HG03103 (cell line): ENCODE measurements at regions not wholly inside any gene's neighbourhood (a gene's known extent, or its start where the extent isn't known, plus 50 kb on each side); places are given as distances from the start of the nearest gene placed in this dataset.

Experiments
- ATAC-seq: cut with Tn5 transposase; IDR thresholded peaks from one replicate; pipeline ENCODE4 v1.9.1; 2021; ENCODE audit warnings: low read depth; ENCODE audit not compliant: unreplicated experiment

DNA sequence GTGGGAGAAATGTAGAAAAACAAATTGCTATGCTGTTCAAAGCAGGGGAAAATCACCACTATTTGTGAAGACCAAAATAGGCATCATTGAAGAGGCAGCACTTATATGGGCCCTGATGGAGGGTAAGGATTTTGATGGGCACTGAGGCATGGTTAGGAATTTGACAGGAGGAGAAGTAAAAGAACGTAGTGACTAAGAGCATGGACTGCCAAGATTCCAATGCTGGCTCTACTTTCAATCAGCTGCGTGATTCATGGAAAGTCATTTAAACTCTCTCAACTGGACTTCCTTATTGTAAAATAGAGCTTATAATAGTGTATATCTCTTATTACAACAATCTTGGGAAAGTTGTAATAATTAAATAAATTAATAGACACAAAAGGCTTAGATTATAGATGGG, 267.7 kb upstream of the G2E3 start:
- ATAC-seq = no peak

DNA sequence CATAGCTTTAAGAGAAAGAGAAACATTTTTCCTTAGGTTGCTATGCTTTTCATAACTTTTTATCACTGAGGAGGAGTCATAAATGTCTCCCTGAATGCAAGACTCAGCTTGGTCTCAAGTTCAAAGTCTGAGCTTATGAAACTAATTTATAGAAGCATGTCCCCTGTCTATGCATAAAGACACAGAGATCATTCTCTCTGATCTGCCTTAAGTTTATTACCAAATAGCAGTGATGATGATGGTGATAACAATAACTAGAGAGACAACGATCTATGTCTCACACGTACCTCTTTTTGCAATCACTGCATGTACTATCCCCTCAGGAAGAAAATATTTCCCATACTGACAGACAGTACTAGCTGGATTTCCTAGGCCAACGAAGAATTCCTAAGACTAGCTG, 266.4 kb upstream of the G2E3 start:
- ATAC-seq = no peak

DNA sequence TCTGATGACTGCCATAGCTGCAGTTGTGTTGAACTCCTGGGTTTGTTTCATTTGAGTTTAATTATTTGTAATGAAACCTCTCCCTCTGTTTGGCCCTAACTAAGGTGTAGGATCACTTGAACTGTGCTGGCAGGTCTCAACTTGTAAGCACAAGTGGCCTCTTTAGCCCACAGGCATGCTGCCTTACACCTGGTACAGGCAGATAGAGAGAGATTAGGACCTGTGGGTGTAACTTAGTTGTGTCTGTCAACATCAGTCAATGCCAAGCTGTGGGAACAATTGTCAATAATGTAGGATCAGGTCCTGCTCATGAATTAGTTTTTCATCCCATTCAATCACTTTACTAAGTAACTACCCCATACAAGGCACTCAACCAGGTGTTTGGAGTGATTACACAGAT, 263.0 kb upstream of the G2E3 start:
- no peak for ATAC-seq

DNA sequence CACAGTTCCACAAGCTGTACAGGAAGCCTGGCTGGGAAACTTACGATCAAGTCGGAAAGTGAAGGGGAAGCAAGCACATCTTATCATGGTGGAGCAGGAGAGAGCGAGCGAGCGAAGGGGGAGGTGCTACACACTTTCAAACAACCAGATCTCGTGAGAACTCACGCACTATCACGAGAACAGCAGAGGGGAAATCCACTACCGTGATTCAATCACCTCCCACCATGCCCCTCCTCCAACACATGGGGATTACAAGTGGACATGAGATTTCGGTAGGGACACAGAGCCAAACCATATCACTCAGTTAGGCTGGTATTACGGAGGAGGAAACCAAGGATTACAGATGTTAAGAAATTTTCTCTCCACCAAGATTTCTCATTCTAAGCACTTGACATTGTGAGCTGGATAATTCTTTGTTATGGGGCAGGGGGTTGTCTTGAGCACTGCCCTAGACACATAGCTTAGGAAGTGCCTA, 262.0 kb upstream of the G2E3 start:
- ATAC-seq = no peak

DNA sequence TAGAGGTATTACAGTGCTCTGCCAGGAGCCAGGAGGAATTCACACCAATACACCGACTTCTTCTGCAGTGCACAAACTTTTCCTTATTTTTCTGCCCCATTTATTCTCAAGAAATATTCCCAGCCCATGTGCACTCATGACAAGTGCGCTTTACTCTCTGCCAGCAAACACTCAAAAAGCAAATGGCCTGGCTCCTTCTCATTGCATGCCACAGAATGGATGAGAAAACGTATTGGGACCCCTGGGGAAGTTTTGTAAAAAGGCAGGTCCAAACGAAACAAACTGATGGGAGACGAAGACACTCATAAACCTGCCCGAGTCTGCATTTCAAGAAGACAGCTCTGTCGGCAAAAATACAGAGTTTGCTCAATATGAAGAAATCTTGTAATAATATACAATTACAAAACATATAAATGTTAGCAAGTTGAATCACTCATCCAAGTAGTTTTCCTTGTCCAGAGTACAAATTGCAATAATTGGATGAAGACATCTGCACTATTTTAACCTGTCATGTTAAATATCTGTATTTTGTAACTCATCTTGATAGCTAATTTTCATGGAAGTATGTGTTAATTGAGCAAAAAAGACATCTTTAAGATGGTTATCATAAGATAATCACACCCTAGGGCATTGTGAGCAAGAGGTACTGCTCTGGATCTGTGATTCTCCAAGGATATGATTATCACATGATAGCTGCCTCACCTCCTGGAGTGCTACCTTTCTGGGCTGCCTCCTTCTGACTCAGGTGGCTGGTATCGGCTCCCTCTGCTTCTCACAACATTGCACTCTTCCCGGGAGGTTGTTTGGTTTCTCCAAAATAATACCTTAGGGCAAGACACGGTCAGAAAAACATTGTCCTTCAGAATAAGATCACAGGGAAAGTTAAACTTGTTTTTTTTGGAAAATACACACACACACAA, 260.8 kb upstream of the G2E3 start:
- ATAC-seq = no peak

DNA sequence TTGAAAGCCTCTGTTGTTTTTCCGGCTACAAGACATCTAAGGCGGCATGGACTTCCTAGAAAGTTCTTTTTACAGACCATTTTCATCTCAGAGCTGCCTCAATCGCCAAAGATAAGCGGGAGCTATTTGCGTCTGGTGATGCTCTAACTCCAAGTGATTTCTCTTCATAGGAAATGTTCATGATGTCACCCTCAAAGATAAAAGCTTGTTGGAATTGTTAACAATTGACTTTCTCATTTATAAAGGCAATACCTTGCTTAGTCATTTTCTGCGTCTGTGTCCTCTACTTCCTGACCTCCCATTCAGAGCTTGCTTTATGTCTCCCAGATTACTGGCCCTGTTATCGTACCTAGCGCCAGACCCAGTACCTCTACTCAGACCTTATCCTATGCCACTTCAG, 259.0 kb upstream of the G2E3 start:
- no peak for ATAC-seq

DNA sequence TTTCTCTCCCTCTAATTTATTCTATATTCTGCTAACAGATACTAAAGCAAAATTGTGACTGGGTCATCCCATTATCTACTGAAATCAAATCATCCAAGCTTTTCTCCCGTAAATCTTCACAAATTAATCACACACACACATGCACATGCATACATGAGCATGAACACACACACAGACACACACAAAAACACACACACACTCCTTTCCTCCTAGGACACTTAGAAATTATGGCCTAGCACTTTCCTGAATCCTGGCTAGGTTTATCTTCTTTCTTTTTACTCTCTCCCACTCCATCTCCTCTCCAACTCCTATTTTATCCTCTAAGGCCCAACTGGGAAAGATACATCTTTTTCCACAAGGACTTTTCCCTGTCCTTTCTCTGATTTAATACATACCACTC, 255.6 kb upstream of the G2E3 start:
- ATAC-seq = no peak

DNA sequence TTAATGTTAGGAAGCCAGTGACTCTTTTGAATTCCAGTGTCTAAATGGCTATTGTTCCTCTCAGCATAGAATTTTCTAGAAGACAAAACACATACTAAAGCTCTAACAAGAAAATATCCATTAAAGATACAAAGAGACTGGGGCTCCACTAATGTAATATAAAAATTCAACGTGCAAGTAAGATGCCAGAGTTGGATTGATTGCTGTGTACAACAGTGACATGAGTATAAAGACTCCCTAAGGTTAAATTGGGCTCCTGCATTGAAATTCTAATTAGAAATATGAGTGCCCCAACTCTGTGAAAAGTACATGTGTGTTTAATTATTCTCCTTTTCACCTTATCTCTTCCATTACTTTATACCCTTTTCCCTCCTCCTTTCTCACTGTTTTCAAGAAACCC, 253.6 kb upstream of the G2E3 start:
- ATAC-seq = no peak

DNA sequence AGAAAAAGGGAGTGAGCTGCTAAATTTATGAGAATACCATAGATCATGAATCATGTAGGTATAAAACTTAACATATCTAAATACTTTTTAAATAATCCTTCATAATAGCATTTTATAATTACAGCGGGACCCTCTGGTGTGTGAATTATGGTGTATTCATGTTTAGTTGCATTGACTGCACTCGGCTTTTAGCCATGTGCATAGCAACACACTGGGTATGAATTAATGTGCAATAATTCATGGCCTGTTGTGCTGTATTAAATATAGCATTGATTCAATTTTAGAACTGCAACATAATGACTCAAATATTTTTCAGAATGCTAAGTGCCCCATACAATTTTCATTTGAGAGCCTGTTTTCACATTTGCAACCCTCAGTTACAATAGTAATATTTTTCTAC, 249.6 kb upstream of the G2E3 start:
- no peak for ATAC-seq

DNA sequence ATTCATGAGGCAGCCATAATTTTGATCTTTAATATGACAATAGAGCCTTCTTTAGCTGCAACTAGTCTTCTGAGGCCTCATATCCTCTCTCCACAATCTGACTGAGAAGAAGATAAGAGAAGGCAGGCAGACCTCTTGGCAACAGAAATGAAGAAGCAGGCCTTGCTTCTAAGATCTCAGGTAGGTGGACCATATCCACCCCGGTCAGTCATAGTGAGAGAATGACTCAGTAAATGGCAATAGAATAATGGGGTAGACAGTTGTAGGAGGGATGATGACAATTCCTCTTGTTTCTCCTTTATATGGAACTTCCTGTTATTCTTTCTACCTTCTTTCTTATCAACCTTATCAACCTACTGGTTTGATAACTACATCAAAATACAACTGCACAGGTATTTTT, 246.7 kb upstream of the G2E3 start:
- peak; percentile 75 for ATAC-seq

DNA sequence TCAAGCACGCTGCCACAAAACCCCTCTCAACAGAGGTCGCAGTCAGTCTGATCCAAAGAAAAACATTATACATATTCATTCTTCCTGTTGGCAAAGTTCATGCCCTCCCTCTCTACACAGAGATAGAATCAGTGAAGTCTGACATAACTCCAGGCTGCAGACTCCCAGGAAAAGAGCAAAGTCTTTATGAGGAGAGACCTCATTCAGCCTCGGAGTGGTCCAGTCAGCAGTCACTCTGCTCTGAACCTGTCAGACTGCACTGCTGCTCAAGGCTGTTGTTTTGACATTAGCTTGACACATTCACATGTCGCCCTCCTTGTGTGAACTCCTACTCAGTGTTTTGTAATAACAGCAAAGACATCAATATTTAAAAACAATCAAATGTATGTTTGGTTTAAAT, 241.2 kb upstream of the G2E3 start:
- no peak for ATAC-seq

DNA sequence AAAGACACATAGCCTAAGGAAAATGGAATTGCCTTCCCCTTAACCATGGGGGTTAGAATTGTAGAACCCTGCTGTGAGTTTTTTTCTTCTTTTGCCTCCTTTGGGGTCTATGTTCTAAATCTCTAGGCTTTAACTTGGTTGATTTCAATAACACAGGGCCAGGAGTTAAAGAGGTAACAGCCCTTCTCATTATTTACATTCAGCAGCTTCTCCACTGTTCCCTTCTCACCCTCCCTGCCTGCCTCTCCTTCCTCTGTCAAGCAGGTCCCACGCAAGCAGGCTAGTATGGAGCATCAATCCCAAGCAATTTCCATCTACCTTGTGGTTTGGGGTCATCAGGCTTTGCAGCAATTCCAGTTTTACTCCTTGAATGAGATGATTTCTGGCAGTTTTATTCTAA, 236.1 kb upstream of the G2E3 start:
- ATAC-seq = no peak

DNA sequence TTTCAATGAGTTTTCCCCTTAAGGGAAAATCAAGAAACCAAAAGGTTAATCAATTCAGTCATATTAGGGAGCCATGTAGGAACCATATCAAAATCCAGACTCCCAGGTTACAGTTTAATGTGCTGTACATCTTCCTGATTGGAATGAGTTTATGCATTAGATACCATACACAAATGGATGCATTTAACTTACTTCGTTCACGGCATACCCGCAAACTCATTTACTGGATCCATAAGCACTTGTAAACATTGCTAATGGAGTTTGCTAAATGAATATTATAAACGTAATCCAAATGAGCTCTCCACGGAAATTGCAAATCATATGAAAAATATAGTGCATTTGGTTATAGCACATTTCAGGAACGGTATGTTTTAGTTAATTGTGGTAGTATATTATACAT, 228.9 kb upstream of the G2E3 start:
- ATAC-seq = no peak

DNA sequence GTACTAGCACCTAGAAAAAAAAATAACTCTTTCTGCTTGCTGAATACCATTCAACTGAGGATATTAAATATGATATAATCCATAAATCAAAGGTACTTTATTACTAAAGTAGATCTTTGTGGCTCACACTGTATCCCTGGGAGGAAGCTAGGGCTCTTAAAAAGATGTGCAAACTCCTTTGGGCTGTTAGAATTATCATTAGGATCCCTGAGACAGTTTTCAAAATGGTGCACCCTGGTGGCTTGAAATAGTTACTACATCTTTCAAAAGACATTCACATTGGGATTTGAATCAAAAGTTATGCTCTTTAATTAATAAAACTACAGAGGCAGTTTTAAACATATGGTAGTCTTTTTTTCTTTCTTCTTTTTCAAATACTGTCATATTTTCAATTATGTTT, 228.5 kb upstream of the G2E3 start:
- no peak for ATAC-seq

DNA sequence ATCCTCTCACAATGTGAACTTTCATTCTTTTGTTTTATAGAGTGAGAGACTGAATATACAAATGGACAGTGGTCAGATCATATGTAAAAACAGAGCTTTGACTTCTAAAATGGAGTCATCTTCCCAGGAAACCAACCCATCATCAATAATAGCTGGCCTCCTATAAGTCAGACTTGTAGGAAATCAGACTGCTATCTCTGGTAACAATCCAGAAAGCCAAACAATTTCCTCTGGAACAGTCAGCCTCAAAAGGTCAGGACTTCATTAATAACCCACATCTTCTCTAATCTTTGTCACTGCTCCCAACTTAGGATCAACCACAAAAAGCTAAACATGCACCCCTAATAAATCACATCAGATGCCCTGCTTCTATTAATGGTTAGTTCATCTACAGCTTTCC, 227.9 kb upstream of the G2E3 start:
- ATAC-seq = no peak

DNA sequence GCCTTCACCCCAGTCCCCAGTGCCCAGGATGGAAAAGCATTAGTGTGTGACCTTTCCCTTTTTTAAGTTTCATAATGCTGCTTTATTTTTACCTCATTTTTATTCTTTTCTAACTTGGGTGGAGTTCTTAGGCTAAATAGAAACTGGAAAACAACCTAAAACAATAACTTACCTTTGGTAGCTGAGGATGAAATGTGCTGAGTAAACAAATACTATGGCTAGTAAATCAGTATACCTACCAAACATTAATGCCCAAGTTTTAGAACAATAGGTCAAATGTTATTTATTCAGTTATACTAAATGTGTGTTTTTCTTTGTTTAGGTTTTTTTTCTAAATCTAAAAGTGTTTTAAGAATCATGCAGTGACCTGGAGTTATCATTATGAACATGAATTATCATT, 226.6 kb upstream of the G2E3 start:
- no peak for ATAC-seq

DNA sequence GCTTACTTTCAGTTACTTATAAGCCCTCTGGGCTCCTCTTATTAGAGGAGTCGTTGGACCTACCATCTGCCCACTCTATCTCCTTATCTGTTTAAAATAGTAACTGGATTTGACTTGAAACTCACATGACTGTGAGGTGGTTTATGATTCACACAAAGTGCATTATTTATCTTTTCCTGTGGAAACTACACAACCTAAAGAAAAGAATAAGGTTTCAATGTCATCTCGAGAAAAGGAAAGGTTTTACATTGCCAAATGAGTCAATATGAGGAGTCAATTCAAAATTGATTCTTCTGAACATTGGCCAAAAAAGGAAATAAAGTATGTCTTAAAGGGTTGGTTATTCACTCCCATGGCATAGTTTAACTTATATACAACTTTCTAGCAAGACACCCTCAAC, 225.0 kb upstream of the G2E3 start:
- no peak for ATAC-seq

DNA sequence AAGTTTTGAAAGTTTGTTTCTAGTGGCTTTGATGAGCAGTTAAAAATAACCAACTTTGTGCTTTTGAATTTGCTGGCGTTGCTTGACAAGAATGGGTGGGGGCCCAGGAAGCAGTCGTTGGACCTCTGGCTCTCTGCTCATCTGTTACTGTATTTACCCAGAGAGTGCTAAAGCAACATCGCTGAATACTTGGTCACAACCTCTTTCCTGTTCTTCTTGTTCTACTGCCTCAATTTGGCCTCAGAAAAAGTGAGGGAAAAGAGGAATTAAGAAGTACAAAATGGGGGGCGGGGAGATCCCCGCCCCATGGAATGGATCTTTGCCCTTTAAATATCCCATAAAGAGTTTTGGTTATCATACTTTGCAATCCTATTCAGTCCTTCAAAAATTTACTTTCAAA, 221.5 kb upstream of the G2E3 start:
- ATAC-seq = no peak

DNA sequence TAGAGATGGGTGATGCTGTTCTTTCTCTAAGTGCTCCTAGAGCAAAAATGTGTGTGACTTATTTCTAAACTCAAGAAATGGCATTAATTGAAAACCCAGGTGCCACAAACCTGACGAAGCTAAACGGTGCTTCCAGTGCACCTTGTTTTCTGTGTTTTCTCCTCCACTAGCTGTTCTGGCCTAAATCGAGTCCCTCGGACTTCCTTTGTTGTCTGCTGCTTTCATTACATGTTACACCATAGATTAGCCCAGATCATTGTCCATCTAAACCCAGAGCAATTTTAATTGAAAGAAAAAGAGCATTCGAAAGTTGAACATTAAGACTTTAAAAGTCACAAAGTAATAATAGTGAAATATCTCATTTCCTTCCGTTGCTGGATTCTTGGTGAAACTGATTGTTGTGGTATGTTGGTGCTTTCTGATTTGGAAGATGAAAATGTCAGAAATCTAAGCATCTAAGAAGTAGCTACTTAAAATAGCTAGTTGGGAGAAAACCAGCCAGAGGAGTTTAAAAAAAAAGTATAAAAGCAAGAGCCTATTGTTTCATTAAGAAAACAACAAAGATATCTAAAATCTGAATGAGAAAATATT, 219.6 kb upstream of the G2E3 start:
- no peak for ATAC-seq

DNA sequence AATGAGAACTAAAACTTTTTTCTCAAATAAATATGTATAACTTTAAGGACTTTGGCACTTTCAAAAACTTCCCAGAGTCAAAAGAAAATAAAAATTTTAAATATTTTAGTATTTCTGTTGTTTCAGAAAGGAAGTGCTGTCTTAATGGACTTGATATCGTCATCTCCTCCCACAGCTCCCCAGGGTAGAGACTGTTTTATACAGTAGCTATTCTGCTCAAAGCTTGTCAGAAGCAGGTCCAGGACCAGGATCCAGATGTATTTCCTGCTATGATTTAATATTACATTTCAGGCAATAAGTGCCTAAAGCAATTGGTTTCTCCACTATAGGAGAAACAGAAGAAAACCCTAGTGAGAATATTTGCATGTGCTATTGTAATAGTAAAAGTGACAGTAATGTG, 218.5 kb upstream of the G2E3 start:
- no peak for ATAC-seq

DNA sequence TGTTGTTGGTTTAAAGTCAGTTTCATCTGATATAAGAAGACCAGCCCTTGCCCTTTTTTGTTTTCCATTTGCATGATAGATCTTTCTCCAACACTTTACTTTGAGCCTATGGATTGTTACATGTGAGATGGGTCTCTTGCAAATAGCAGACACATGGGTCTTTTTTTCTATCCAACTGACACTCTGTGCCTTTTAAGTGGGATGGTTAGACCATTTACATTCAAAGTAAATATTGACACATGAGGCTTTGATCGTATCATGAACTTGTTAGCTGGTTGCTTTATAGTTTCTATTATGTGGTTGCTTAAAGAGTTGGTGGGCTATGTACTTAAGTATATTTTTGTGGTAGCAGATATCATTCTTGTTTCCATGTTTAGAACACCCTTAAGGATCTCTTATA, 213.4 kb upstream of the G2E3 start:
- no peak for ATAC-seq

DNA sequence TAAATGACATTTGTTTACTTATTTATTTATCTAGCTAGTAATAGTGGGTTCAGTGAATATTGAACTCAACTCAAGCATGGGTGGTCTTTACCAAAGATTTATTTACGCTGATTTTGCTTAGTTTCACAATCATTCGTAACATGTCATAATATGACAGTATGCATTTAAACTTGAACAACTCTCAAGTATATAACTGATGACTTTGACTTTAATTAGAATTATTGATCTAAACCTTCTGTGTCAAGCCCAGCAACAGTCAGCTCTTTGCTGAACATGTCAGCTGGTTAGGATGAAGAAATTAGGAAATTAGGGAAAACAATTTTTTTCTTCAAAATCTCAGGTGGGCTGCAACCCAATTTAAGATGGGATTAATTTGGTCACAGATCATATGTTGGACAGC, 210.5 kb upstream of the G2E3 start:
- no peak for ATAC-seq
